ENCODE measurements at regions not wholly inside any gene's neighbourhood (a gene's known extent, or its start where the extent isn't known, plus 50 kb on each side); places are given as distances from the start of the nearest gene placed in this dataset.

DNA sequence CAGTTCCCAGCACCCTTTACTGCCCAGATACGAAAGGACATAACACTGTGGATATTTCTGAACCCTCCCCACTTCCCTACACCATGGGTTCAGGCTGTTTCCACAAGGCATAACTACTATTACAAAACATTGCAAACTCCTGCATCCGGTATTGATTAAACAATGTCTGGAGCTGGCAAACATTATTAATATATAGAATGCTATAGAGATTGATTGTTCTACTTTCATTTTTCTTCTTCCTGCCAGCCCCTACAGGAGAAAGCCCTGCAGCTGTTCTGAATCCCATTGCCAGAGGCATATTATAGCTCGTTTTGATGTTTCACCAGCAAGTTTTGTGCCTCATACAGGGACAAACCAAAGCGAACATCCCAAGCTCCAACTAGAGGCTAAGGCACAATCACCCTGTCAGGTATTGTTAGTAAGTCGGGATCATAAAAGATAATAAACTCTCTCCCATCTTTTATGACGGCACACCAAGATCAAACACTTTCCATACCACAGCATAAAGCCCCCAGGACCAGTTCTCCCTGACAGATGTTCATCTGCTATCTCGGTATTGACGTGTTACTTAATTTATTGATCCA, 331.1 kb upstream of the NT5E start:
- WGBS, result 75% methylated on average over 8 of the region's 8 CpGs
- no peaks in the 10 kb centered on the region for H3K36me3 ChIP-seq (ENCODE audit: control insufficient read depth in 4 of 4, insufficient read depth in 3 of 4, low read depth in 1 of 4, low read length in 3 of 4)
- no peak for DNase-seq (ENCODE audit: low spot score)
- no peak overlapping the region for H3K4me3 ChIP-seq (ENCODE audit: low read depth in 1 of 3, low read length in 3 of 3)
- no peaks in the 10 kb centered on the region for H3K4me1 ChIP-seq (ENCODE audit: control insufficient read depth in 4 of 4, insufficient read depth in 4 of 4, low read length in 3 of 4)
- no peaks in the 10 kb centered on the region for H3K9me3 ChIP-seq (ENCODE audit: control insufficient read depth in 4 of 4, low read length in 3 of 4)
- no peak overlapping the region for H3K27ac ChIP-seq (ENCODE audit: low read depth in 1 of 2, low read length in 2 of 2)
- TF ChIP-seq, protein P1, sequence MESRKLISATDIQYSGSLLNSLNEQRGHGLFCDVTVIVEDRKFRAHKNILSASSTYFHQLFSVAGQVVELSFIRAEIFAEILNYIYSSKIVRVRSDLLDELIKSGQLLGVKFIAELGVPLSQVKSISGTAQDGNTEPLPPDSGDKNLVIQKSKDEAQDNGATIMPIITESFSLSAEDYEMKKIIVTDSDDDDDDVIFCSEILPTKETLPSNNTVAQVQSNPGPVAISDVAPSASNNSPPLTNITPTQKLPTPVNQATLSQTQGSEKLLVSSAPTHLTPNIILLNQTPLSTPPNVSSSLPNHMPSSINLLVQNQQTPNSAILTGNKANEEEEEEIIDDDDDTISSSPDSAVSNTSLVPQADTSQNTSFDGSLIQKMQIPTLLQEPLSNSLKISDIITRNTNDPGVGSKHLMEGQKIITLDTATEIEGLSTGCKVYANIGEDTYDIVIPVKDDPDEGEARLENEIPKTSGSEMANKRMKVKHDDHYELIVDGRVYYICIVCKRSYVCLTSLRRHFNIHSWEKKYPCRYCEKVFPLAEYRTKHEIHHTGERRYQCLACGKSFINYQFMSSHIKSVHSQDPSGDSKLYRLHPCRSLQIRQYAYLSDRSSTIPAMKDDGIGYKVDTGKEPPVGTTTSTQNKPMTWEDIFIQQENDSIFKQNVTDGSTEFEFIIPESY (IDR thresholded peaks at IDR 0.05), result no peak
- TF ChIP-seq, protein P2, sequence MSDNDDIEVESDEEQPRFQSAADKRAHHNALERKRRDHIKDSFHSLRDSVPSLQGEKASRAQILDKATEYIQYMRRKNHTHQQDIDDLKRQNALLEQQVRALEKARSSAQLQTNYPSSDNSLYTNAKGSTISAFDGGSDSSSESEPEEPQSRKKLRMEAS (IDR thresholded peaks at IDR 0.05), result no peak
- TF ChIP-seq RXRA (IDR thresholded peaks at IDR 0.05), result no peak
- no peak overlapping the region for H3K9ac ChIP-seq (ENCODE audit: low read depth in 1 of 2, low read length in 2 of 2)
- H3K27me3 ChIP-seq (ENCODE audit: control insufficient read depth in 4 of 4, insufficient read depth in 4 of 4, low read length in 3 of 4), result peaks cover 0 to 4% (median 0%) of the 10 kb centered on the region in 4 donors

DNA sequence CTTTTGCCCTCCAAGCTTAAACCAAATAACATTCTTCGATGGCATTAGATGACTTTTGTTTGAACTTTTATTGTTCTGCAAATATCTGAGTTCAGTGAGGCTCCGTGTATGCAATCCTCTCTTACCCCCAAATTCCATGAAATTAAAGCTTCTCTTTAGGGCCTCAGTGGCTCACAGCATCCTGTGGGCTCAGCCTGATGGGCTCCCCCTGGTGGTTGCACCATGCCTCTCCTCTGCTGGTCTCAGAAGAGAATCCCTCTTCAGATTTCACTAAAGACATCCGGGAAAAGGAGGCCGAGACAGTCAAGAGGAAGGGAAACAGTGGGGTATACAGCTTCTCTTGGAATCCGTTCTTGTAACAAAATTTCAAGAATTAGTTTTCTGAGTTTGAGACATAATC, 331.6 kb upstream of the NT5E start:
- H3K36me3 ChIP-seq (ENCODE audit: control insufficient read depth in 4 of 4, insufficient read depth in 3 of 4, low read depth in 1 of 4, low read length in 3 of 4), result no peaks in the 10 kb centered on the region

More for the DNA sequence above, 331.6 kb upstream of the NT5E start:
- Histone ChIP-seq H3K4me1 (ENCODE audit: control insufficient read depth in 4 of 4, insufficient read depth in 4 of 4, low read length in 3 of 4) (no peaks in the 10 kb centered on the region), H3K9me3 (ENCODE audit: control insufficient read depth in 4 of 4, low read length in 3 of 4) (no peaks in the 10 kb centered on the region), H3K27ac (ENCODE audit: low read depth in 1 of 2, low read length in 2 of 2) (no peak overlapping the region), H3K4me3 (ENCODE audit: low read depth in 1 of 3, low read length in 3 of 3) (no peak overlapping the region), H3K9ac (ENCODE audit: low read depth in 1 of 2, low read length in 2 of 2) (no peak overlapping the region), H3K27me3 (ENCODE audit: control insufficient read depth in 4 of 4, insufficient read depth in 4 of 4, low read length in 3 of 4) (peaks cover 0 to 4% (median 0%) of the 10 kb centered on the region in 4 donors)
- TF ChIP-seq, protein P3, sequence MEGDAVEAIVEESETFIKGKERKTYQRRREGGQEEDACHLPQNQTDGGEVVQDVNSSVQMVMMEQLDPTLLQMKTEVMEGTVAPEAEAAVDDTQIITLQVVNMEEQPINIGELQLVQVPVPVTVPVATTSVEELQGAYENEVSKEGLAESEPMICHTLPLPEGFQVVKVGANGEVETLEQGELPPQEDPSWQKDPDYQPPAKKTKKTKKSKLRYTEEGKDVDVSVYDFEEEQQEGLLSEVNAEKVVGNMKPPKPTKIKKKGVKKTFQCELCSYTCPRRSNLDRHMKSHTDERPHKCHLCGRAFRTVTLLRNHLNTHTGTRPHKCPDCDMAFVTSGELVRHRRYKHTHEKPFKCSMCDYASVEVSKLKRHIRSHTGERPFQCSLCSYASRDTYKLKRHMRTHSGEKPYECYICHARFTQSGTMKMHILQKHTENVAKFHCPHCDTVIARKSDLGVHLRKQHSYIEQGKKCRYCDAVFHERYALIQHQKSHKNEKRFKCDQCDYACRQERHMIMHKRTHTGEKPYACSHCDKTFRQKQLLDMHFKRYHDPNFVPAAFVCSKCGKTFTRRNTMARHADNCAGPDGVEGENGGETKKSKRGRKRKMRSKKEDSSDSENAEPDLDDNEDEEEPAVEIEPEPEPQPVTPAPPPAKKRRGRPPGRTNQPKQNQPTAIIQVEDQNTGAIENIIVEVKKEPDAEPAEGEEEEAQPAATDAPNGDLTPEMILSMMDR (IDR thresholded peaks at IDR 0.05; ENCODE audit: low read depth, low read length, missing input control), result no peak
- TF ChIP-seq FOXA1 (IDR thresholded peaks at IDR 0.05) (no peak), TAF1 (conservative IDR thresholded peaks at IDR 0.05) (no peak), NR2F2 (IDR thresholded peaks at IDR 0.05) (no peak), EGR1 (IDR thresholded peaks at IDR 0.05; ENCODE audit: low read depth in 2 of 2) (no peak), RAD21 (IDR thresholded peaks at IDR 0.05) (no peak), FOXA2 (IDR thresholded peaks at IDR 0.05) (no peak), JUND (IDR thresholded peaks at IDR 0.05) (no peak), HNF4G (IDR thresholded peaks at IDR 0.05) (no peak), RXRA (IDR thresholded peaks at IDR 0.05) (no peak), GABPA (IDR thresholded peaks at IDR 0.05 in 1 of 2, conservative IDR thresholded peaks at IDR 0.05 in 1 of 2) (no peak), YY1 (IDR thresholded peaks at IDR 0.05) (no peak), SP1 (IDR thresholded peaks at IDR 0.05) (no peak), HNF4A (conservative IDR thresholded peaks at IDR 0.05) (no peak)
- TF ChIP-seq, protein P4, sequence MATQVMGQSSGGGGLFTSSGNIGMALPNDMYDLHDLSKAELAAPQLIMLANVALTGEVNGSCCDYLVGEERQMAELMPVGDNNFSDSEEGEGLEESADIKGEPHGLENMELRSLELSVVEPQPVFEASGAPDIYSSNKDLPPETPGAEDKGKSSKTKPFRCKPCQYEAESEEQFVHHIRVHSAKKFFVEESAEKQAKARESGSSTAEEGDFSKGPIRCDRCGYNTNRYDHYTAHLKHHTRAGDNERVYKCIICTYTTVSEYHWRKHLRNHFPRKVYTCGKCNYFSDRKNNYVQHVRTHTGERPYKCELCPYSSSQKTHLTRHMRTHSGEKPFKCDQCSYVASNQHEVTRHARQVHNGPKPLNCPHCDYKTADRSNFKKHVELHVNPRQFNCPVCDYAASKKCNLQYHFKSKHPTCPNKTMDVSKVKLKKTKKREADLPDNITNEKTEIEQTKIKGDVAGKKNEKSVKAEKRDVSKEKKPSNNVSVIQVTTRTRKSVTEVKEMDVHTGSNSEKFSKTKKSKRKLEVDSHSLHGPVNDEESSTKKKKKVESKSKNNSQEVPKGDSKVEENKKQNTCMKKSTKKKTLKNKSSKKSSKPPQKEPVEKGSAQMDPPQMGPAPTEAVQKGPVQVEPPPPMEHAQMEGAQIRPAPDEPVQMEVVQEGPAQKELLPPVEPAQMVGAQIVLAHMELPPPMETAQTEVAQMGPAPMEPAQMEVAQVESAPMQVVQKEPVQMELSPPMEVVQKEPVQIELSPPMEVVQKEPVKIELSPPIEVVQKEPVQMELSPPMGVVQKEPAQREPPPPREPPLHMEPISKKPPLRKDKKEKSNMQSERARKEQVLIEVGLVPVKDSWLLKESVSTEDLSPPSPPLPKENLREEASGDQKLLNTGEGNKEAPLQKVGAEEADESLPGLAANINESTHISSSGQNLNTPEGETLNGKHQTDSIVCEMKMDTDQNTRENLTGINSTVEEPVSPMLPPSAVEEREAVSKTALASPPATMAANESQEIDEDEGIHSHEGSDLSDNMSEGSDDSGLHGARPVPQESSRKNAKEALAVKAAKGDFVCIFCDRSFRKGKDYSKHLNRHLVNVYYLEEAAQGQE (IDR thresholded peaks at IDR 0.05), result no peak
- TF ChIP-seq, protein P5, sequence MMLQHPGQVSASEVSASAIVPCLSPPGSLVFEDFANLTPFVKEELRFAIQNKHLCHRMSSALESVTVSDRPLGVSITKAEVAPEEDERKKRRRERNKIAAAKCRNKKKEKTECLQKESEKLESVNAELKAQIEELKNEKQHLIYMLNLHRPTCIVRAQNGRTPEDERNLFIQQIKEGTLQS (IDR thresholded peaks at IDR 0.05), result no peak
- TF ChIP-seq, protein P1 (IDR thresholded peaks at IDR 0.05), result no peak
- TF ChIP-seq, protein P2 (IDR thresholded peaks at IDR 0.05), result no peak
- no peak for DNase-seq (ENCODE audit: low spot score)
- WGBS, result 75% methylated on average over 5 of the region's 5 CpGs
